ENCODE measurements at regions not wholly inside any gene's neighbourhood (a gene's known extent, or its start where the extent isn't known, plus 50 kb on each side); places are given as distances from the start of the nearest gene placed in this dataset.

DNA sequence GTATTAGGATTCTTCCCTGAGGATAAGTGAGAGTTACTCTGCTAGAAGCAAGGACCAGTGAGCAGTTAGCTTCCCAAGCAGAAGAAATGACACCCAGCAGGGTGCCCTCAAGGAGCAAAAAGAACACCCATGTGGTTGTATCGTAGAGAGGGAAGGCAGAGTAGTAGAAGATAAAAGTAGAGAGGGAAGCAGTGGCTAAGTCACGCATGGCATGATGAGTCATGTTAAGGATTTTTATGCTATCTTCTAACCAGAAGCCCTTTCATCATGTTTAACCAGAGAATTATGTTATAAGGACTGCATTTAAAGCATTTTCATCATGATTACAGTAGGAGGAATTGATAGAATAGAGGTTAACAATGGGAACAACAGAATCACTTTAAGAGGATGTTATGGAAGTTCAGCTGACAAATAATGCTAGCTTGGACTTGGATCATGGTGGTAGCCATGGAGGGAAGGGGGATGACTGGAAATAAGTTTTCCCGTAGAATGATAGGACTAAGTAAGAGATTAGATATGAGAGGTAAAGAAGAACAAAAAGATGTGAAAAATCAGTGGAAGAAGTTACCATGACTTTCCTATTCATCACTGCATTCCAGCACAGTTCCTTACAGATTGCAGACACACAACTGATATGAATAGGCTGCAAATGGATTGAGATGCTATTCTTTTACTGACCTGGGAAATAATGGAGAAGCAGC lies 383.5 kb upstream of the INTU start:
- TF ChIP-seq, protein P1, sequence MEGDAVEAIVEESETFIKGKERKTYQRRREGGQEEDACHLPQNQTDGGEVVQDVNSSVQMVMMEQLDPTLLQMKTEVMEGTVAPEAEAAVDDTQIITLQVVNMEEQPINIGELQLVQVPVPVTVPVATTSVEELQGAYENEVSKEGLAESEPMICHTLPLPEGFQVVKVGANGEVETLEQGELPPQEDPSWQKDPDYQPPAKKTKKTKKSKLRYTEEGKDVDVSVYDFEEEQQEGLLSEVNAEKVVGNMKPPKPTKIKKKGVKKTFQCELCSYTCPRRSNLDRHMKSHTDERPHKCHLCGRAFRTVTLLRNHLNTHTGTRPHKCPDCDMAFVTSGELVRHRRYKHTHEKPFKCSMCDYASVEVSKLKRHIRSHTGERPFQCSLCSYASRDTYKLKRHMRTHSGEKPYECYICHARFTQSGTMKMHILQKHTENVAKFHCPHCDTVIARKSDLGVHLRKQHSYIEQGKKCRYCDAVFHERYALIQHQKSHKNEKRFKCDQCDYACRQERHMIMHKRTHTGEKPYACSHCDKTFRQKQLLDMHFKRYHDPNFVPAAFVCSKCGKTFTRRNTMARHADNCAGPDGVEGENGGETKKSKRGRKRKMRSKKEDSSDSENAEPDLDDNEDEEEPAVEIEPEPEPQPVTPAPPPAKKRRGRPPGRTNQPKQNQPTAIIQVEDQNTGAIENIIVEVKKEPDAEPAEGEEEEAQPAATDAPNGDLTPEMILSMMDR (conservative IDR thresholded peaks at IDR 0.05) = no peak
- DNase-seq (ENCODE audit: low read depth, low spot score) = no peak
- Mint-ChIP-seq H3K27ac (ENCODE audit: unreplicated experiment) (no peak overlapping the region), H3K4me3 (no peak overlapping the region), H3K36me3 (ENCODE audit: low read depth) (no peaks in the 10 kb centered on the region), H3K4me1 (no peaks in the 10 kb centered on the region), H3K9me3 (peaks cover 2% of the 10 kb centered on the region), H3K27me3 (ENCODE audit: low read depth) (no peaks in the 10 kb centered on the region)

DNA sequence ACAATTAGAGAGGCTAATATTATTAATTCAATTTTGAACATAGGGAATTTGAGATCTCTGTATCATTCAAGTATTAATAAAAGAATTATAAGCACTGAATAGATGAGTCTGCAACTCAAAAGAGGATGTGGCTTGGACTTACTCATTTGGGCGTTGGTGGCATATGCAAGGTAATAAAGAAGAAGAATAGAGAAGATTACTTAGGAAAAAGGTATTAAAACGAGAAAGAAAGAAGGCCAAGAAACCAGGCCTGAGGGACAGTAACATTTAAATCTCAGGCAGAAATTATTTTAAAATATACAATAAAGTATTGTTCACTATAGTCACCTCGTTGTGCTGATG lies 383.0 kb upstream of the INTU start:
- Mint-ChIP-seq H3K9me3 (peaks cover 2% of the 10 kb centered on the region), H3K27me3 (ENCODE audit: low read depth) (no peaks in the 10 kb centered on the region), H3K4me3 (no peak overlapping the region), H3K4me1 (no peaks in the 10 kb centered on the region), H3K27ac (ENCODE audit: unreplicated experiment) (no peak overlapping the region), H3K36me3 (ENCODE audit: low read depth) (no peaks in the 10 kb centered on the region)
- TF ChIP-seq, protein P1 (conservative IDR thresholded peaks at IDR 0.05) = no peak
- DNase-seq (ENCODE audit: low read depth, low spot score) = no peak

DNA sequence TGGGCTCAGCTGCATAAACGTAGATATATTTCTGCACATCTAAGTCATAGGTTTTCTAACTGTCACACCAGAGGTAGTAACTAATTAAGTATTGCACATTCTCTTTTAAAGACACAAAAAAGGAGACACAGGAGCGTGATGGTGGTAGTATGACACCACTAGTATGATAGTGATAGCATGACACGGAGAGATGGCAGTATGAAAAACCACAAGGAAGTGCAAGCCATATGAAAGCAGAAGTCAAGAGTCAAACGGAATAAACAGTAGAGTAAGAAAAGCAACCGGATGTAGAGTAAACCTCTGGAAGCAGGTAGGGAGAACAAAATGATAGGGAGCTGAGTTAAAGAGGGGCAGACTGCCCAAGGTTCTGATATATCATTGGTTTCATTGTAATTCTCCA lies 382.2 kb upstream of the INTU start:
- no peaks in the 10 kb centered on the region for H3K27me3 Mint-ChIP-seq (ENCODE audit: low read depth)
- TF ChIP-seq, protein P1 (conservative IDR thresholded peaks at IDR 0.05) = no peak
- no peak overlapping the region for H3K4me3 Mint-ChIP-seq
- no peak overlapping the region for H3K27ac Mint-ChIP-seq (ENCODE audit: unreplicated experiment)
- no peaks in the 10 kb centered on the region for H3K4me1 Mint-ChIP-seq
- DNase-seq (ENCODE audit: low read depth, low spot score) = no peak
- H3K9me3 Mint-ChIP-seq = no peaks in the 10 kb centered on the region
- H3K36me3 Mint-ChIP-seq (ENCODE audit: low read depth) = no peaks in the 10 kb centered on the region

DNA sequence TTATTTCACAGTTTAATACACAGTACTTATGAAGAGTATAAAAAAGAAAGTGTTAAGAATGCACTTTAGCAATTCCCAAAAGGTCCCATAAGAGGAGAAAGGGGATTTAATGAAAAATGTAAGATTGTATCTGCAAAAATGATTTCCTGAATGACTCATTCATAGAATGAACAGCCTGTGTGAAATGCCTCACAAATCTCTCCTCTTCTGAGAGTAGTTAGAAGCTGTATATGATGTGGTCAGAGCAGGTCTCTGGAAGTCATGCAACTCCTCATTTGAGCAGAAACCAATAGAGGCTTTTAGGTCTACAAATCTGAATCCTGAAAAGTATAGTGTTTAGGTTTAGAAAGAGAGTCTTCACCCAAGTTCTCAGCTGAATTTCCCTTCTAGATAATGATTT lies 381.3 kb upstream of the INTU start:
- Mint-ChIP-seq H3K4me3 (no peak overlapping the region), H3K27ac (ENCODE audit: unreplicated experiment) (no peak overlapping the region), H3K9me3 (no peaks in the 10 kb centered on the region), H3K4me1 (no peaks in the 10 kb centered on the region), H3K27me3 (ENCODE audit: low read depth) (no peaks in the 10 kb centered on the region), H3K36me3 (ENCODE audit: low read depth) (no peaks in the 10 kb centered on the region)
- TF ChIP-seq, protein P1 (conservative IDR thresholded peaks at IDR 0.05) = no peak
- DNase-seq (ENCODE audit: low read depth, low spot score) = no peak

DNA sequence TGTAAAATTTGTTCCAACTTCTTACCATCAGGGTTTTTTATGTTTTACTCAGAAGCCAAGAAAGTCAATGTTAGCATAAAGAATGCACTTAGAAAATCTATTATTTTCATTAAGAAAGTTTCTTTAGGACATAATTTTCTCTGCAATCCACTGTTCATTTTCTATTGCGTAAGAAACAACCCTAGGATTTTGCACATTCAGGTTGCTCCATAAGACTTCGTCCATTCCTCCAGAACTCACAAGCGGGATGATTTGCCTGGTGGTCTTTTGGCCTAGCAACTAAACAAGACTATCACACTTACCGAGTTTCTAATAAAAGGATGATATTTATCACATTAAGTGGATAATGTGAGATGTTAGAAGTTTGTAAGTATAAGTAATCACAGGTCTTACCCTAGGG lies 376.3 kb upstream of the INTU start:
- Mint-ChIP-seq H3K9me3 (peaks cover 3% of the 10 kb centered on the region), H3K4me1 (no peaks in the 10 kb centered on the region), H3K4me3 (no peak overlapping the region), H3K27ac (ENCODE audit: unreplicated experiment) (no peak overlapping the region), H3K27me3 (ENCODE audit: low read depth) (no peaks in the 10 kb centered on the region), H3K36me3 (ENCODE audit: low read depth) (no peaks in the 10 kb centered on the region)
- TF ChIP-seq, protein P1 (conservative IDR thresholded peaks at IDR 0.05) = no peak
- no peak for DNase-seq (ENCODE audit: low read depth, low spot score)

All from neural crest cell (in vitro differentiated cells).